ENCODE measurements at regions not wholly inside any gene's neighbourhood (a gene's known extent, or its start where the extent isn't known, plus 50 kb on each side); places are given as distances from the start of the nearest gene placed in this dataset.

- Histone ChIP-seq H3K4me1 (no peaks in the 10 kb centered on the region), H3K36me3 (no peaks in the 10 kb centered on the region), H3K9me3 (no peaks in the 10 kb centered on the region), H3K27me3 (no peaks in the 10 kb centered on the region), H3K27ac (no peak overlapping the region), H3K4me3 (replicated peaks in 1 of 3) (no peak overlapping the region)
- intact Hi-C loops (cut with DNase I) = no loop called here
- TF ChIP-seq CTCF (IDR thresholded peaks at IDR 0.05) (no peak), POLR2A (IDR thresholded peaks at IDR 0.05) (no peak)
- no peak for DNase-seq
- 41 to 52% methylated on average over 1 of the region's 1 CpG for WGBS, 2 donors
Measured at GRCh38 chr5:23451156-23451555, 56.3 kb upstream of the PRDM9 start.

DNA sequence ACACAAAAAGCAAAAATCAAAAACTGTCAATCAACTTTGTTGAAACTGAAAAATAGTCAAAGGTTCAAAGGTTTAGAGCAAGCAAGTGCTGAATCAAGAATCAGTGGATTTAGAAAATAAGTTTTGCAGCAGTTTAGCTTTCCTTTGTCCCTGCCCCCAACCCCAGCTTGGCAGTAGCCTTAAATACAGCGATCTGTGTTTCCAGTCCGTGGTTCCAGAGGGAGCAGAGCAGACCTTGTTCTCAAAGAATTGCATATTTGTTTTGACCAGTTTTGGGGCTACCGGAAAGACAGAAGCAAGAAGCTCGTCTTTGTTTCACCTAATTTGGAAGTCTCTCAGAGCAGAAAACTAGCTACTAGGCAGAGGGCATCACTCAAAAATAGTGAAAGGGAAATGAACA lies 57.2 kb upstream of the PRDM9 start:
- intact Hi-C loops (cut with DNase I) = no loop called here
- Histone ChIP-seq H3K4me1 (no peaks in the 10 kb centered on the region), H3K4me3 (replicated peaks in 1 of 3) (no peak overlapping the region), H3K27ac (no peak overlapping the region), H3K36me3 (no peaks in the 10 kb centered on the region), H3K27me3 (no peaks in the 10 kb centered on the region), H3K9me3 (no peaks in the 10 kb centered on the region)
- WGBS, 2 donors = 80 to 81% methylated on average over 4 of the region's 4 CpGs
- TF ChIP-seq CTCF (IDR thresholded peaks at IDR 0.05) (no peak), POLR2A (IDR thresholded peaks at IDR 0.05) (no peak)
- no peak for DNase-seq

- Histone ChIP-seq H3K27me3 (no peaks in the 10 kb centered on the region), H3K4me1 (no peaks in the 10 kb centered on the region), H3K27ac (no peak overlapping the region), H3K9me3 (no peaks in the 10 kb centered on the region), H3K4me3 (replicated peaks in 1 of 3) (no peak overlapping the region), H3K36me3 (no peaks in the 10 kb centered on the region)
- intact Hi-C loops (cut with DNase I) = no loop called here
- no peak for TF ChIP-seq POLR2A (IDR thresholded peaks at IDR 0.05)
- TF ChIP-seq CTCF (IDR thresholded peaks at IDR 0.05) = no peak
- no peak for DNase-seq
Measured at GRCh38 chr5:23448627-23449026, 58.8 kb upstream of the PRDM9 start.

GRCh38 chr5:23446424-23446823 lies 61.0 kb upstream of the PRDM9 start:
- no peaks in the 10 kb centered on the region for H3K9me3 ChIP-seq
- WGBS, 2 donors = 23 to 41% methylated on average over 6 of the region's 6 CpGs
- no peaks in the 10 kb centered on the region for H3K27me3 ChIP-seq
- H3K4me3 ChIP-seq (replicated peaks in 1 of 3) = no peak overlapping the region
- no peak for TF ChIP-seq CTCF (IDR thresholded peaks at IDR 0.05)
- no peak for TF ChIP-seq POLR2A (IDR thresholded peaks at IDR 0.05)
- no peaks in the 10 kb centered on the region for H3K36me3 ChIP-seq
- intact Hi-C loops (cut with DNase I) = no loop called here
- H3K4me1 ChIP-seq = no peaks in the 10 kb centered on the region
- peak in 1 of 2 donors; percentile 2 for DNase-seq
- H3K27ac ChIP-seq = no peak overlapping the region

DNA sequence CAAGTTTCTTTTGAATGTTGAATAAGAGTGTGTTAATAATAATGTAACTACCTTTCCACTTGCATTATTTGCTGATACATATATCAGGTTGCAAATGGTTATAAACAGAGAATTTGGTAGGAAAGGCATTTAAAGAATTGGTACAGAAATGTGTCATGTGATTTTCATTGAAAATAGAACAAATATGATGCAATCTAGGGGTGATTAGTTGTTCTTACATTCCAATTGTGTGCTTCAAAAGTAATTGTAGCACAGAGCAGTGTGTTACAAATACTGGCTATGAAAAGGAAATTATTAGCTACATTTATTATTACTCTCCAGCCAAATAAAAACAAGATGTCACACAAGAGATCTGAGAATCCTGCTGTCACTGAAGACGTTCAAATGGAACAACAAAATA lies 61.8 kb upstream of the PRDM9 start:
- H3K4me3 ChIP-seq (replicated peaks in 1 of 3) = no peak overlapping the region
- no peaks in the 10 kb centered on the region for H3K4me1 ChIP-seq
- no peak overlapping the region for H3K27ac ChIP-seq
- intact Hi-C loops (cut with DNase I) = no loop called here
- H3K27me3 ChIP-seq = no peaks in the 10 kb centered on the region
- no peak for DNase-seq
- 55 to 66% methylated on average over 1 of the region's 1 CpG for WGBS, 2 donors
- TF ChIP-seq CTCF (IDR thresholded peaks at IDR 0.05) (no peak), POLR2A (IDR thresholded peaks at IDR 0.05) (no peak)
- H3K36me3 ChIP-seq = no peaks in the 10 kb centered on the region
- H3K9me3 ChIP-seq = no peaks in the 10 kb centered on the region

All from thyroid gland (tissue), 4 donors.